ENCODE measurements at regions not wholly inside any gene's neighbourhood (a gene's known extent, or its start where the extent isn't known, plus 50 kb on each side); places are given as distances from the start of the nearest gene placed in this dataset.

- TF ChIP-seq CTCF (conservative IDR thresholded peaks at IDR 0.05) (no peak), EZH2 (IDR thresholded peaks at IDR 0.05; ENCODE audit: low read depth) (no peak)
Measured at GRCh38 chr4:134720030-134720429, 518.4 kb upstream of the PABPC4L start.
